ENCODE measurements at regions not wholly inside any gene's neighbourhood (a gene's known extent, or its start where the extent isn't known, plus 50 kb on each side); places are given as distances from the start of the nearest gene placed in this dataset.

DNA sequence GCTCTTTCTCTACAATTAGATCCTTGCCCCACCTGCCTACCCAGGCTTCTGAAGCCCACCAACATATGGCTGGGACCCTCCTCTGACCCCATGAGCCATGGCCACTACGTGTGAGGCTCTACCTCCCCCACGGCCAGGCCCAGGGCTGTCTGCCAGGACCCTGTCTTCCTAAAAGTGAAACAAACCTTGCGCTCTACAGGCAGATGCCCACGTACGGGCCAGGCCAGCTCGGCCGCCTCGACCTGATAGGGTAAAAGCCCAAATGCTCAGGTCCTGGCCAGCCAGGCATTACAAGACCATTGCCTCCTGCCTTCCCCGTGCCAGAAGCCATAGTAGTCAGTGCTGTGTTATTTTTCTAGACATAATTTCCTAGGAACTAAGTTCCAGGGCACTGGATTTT, 1496.4 kb downstream of the BRD1 start:
- TF ChIP-seq CTCF (conservative IDR thresholded peaks at IDR 0.05; ENCODE audit: low read length) (no peak), EZH2phosphoT487 (IDR thresholded peaks at IDR 0.05; ENCODE audit: borderline replicate concordance) (no peak)
